ENCODE measurements at regions not wholly inside any gene's neighbourhood (a gene's known extent, or its start where the extent isn't known, plus 50 kb on each side); places are given as distances from the start of the nearest gene placed in this dataset.

DNA sequence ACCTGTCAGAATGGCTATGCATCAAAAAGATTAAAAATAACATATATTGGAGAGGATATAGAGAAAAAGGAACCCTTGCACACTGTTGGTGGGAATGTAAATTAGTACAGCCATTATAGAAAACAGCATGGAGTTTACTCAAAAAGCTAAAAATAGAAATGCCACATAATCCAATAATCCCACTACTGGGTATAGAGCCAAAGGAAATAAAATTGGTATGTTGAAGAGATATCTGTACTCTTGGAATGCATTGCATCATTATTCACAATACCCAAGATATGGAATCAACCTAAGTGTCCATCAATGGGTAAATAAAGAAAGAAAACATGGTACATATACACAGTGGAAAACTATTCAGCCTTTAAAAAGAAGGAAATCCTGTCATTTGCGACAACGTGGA lies 77.2 kb downstream of the C1D start:
- H3K4me3 ChIP-seq (ENCODE audit: low read depth, low read length), result no peak overlapping the region
- DNase-seq (ENCODE audit: low read depth), result no peak
- TF ChIP-seq CTCF (conservative IDR thresholded peaks at IDR 0.05; ENCODE audit: low read depth, low read length), result no peak

GRCh38 chr2:67986258-67986657 lies 76.5 kb downstream of the C1D start:
- no peak overlapping the region for H3K4me3 ChIP-seq (ENCODE audit: low read depth, low read length)
- no peak for DNase-seq (ENCODE audit: low read depth)
- no peak for TF ChIP-seq CTCF (conservative IDR thresholded peaks at IDR 0.05; ENCODE audit: low read depth, low read length)
